Activated CD8-positive, alpha-beta memory T cell treated with anti-CD3 and anti-CD28 coated beads, Interleukin-2, amount 50 U/mL, for 4 hours (primary cell): ENCODE measurements at regions not wholly inside any gene's neighbourhood (a gene's known extent, or its start where the extent isn't known, plus 50 kb on each side); places are given as distances from the start of the nearest gene placed in this dataset.

Source experiments
- DNase-seq: peaks from one replicate; pipeline ENCODE4 v3.0.0-alpha.2; 2020

DNA sequence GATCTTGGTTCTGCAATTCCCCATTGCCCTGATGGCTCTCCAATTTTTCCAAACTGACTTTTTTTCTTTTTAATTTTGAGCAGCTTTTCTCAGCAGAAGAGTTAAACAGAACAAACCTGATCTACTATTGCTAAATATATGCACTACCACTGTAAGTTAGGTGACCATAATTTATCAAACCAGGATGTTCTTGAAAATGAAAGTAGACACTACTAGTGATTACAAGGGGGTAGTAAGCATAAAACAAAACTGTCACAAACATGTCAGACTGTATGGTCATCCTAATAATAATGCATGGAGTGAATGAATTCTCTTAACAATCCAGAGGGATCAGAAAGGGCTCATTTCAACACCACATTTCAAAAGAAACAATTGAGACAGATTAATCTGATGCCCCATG lies 183.0 kb upstream of the FOXN3 start:
- no peak for DNase-seq

DNA sequence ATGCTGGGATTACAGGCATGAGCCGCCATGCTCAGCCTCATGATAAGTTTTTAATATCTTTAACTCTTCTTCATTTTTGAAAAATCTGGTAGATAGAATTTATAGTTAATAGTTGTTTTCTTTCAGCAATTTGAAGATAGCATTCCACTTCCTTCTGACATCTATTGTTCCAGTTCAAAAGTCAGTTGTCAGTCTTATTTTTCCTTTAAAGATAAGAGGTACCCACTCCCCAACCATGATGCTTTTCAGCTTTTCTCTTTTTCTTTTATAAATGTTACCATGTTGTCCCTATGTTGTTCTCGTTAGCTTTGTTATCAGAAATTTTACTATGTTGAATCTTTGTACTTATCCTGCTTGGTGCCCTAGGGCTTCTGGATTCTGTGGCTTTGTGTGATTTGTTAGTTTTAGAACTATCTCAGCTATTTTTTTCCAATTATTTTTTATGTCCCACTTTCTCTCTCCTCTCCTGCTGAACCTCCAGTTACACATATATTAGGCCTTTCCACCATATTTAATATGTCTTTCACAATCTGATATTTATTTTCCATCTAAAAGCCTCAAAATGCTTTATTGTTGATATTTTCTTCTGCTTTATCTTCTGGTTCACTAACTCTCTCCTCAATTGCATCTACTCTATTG lies 181.6 kb upstream of the FOXN3 start:
- DNase-seq: no peak

DNA sequence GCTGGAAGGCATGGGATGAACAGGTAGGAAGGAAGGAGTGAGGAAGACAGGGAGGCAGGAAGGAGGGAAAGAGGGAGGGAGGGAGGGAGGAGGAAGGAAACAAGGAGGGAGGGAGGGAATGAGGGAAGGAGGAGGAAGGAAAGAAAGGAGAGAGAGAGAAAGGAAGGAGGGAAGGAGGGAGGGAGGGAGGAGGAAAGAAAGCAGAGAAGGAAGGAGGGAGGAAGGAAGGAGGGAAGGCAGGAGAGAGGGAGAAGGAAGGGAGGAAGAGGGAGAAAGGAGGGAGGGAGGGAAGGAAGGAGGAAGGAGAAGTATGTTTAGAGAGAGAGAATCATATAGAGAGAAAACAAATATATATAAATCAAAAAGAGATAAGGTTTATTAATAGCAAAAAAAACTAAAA lies 175.9 kb upstream of the FOXN3 start:
- DNase-seq: no peak

DNA sequence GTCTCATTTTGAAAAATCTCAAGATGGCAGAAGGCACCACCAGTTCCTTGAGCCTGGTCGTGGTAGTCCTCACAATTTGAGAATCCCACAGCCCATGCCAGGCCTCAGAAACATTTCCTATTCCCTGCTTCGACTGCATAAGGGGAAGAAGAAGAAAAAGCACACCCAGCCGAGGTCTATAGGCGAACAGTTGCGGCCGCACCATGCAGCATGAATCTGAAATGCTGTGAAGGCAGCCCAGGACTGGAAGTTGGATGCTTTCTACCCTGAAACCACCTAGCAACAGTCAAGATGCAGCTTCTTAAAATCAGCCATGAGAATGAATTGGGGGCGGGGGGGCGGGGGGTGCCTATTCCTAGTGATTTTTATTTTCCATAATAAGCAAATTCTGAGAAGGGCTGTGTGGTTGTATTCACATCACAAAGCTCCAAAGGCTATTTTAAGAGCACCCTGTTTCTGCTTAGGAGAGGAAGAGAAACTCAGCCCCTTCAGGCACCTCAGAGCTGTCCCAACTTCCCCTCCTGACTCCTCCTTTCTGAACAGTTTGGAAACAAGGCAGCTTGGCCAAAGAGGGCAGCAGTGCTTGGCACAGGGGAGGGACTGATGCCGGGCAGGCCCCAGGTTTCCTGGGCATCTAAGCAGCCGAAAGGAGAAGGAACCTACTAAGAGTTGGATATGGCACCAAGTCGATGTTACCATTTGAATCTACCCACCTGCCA lies 172.5 kb upstream of the FOXN3 start:
- DNase-seq: no peak

DNA sequence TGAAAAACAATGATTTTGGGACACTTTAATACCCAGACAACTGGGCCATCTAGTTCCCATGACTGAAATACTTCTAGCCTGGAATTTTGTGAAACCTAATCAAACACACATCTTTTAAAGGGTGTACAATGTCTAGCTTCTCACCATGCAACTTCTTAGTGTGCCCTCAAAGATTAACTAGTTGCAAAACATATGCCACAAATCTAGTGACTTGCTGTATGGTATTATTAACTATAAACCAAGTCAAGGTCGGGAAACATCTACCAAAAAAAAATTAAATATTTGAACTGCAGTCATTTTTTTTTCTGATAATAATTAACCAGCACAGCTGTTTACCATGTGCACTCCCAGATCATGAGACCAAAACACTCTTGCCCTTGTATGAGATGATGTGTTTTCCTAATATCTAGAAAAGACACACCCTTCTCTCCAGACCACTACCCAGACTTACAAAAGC lies 171.8 kb upstream of the FOXN3 start:
- no peak for DNase-seq

DNA sequence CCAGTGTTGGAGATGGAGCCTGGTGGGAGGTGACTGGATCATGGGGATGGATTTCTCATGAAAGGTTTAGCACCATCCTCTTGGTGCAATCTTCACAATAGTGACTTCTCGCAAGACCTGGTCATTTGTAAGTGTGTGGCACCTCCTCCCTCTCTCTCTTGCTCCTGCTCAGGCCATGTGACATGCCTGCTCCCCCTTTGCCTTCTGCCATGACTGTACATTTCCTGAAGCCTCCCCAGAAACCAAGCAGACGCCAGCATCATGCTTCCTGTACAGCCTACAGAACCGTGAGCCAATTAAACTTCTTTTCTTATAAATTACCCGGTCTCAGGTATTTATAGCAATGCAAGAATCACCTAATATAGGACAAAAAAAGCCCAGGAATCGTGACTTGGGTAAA lies 171.0 kb upstream of the FOXN3 start:
- DNase-seq: no peak

DNA sequence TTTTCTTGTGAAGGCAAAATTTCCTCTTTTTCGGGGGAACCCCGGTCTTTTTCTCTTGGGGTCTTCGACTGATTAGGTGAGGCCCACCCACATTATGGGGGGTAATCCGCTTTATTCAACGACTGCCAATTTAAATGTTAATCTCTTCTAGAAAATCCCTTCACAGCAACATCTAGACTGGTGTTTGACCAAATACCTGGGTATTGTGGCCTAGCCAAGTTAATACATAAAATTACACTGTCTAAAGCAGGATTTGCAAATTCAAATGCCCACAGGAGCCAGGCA lies 170.0 kb upstream of the FOXN3 start:
- DNase-seq: no peak

DNA sequence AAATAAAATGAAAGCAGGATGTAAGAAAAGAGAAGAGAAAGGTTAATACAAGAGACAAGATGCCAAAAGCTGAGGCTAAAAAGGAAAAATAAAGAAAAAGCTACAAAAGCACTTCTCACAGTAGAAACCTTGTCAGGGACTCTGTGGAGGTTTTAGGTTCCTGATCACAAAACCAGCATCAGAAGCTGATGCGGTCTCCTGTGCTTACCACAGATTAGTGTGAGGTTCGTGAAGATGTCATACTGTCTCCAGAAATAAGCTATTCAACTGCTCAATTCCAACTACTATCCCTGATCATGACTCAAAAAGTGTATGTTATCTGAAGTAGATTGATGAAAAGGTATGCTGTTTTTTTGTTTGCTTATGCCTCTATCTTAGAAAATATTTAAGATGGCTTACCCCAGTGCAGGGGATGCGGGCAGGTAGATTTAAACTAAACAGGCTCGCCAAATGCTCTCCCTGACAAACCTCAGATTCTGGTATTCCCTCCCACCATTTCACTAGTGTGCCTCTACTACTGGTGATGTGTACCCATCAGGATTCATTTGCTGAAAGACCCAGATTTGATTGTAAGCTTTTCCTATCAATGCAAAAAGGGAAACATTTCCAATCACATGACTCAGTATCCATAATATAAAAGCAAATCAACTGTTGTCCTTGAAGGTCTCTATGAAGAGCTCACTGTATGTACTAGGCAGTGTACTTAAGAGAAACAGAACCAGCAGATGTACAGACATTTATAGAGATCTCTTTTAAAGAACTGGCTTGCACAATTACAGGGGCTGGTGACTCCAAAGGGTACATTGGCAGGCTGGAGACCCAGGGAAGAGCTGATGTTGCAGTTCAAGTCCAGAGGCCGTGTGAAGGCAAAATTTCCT lies 169.5 kb upstream of the FOXN3 start:
- DNase-seq: peak; percentile 17

DNA sequence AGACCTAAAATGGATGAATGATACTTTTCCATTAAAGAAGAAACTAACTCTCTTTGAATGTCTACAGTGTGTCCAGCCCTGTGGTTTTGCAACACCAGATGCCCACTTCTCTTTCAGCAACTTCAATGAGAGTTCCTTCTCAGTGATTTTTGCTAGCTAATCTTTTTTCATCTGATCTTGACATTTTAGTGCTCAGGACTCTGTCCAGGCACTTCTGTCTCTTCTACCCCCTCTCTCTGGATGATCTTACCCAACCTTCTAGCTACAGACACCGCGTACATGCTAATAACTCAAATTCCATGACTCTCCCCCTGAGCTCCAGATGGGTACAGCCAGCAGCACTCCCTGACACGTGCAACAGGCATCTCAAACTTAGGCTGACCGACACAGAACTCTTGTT lies 161.1 kb upstream of the FOXN3 start:
- DNase-seq: no peak

DNA sequence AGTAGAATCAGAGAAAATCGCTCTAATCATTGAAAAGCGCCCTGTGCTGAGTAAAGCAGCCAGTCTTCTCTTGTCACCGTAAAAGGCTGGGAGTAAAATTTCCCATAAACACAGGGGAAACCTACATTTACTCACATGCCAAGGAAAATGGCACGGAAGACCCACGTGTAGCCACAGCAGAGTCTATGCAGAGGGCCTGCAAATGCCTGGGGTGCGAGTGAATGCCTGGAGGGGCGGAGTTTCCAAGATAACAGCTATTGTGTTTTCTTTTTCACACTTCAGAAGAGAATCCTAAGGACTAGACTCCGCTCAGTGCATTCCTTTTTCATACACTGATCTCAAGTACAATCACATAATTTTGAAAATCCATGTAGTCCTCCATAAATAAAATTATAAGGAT lies 159.9 kb upstream of the FOXN3 start:
- DNase-seq: no peak

DNA sequence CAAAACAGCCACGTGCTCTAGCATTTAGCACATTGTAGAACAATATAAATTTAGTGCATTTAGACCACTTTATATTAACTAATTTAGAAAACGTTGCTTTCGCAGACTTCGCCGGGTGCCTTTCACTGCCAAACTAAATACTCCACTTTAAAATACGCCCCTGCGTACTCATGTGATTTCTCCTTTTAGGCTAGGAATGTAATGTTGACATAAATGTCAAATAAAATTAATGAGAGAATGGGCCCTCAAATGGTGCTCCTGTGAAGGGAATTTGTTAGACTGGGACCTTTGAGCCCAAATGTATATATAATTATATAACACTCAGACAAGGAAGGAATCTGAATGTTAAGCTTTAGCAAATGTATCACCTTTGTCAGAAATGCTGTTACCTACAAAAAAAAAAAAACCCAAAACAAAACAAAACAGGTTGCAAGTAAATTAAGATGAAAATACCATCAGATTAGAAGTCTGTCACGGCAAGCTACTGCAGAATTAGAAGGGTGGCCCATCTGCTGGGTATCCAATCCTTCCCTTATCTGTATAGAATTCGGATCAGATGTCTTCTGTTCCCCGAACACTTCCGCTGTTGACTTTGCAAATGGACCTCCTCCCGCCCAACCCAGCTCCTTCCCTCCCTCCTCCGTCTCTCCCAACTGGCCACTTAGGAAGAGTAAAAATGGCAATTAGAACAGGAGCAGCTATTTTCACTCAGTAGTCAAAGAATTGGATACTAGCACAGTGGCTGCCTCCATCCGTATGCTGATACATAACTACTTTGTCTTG lies 159.3 kb upstream of the FOXN3 start:
- DNase-seq: no peak

DNA sequence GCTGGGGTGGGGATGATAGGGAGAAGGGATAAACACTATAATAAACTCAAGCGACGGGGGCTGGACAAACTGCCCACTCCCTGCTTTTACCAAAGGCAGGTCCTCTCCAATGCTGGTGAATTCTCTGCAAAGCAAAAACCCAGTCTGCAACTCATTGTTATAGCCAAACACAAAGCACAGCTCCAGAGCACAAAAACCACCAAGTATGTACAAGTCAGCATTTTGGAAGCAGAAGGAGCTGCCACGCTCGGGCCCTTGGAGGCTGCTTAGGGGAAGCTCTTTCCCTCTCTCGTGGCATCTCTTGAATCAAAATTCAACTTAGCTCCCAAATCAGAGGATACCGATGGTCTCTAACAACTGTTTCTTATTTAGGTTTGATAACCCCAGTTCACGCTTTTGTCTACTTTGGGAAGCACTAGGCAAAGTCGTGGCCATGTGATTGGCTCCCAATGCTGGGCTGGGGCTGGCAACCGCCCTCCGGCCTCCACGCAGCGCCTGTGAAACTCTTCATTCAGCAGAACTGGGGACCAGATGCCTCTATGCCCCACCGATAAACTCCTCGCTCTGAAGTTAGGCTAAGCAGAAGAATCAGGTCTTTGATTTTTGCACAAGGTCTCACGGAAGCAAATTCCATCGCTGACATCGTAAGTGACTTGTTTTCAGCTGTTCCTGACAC lies 158.5 kb upstream of the FOXN3 start:
- DNase-seq: no peak

DNA sequence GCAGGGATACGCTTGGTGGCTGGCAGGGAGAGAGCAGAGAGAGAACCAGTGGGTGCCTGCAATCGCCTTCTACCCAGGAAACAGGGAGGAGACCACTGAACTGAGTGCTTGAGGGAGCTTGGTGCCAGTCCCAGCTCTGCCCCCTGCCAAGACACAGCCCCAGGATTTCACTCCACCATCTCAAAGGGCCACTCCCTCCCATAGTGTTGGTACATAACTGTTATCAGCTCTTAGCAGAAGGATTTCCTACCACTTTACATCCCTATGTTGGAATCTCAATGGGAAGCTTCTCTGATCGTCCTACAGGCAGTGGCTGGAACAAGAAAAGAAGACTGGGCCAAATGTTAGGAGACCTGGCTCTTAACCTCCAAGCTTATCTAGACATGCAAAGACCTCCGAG lies 157.4 kb upstream of the FOXN3 start:
- DNase-seq: no peak

DNA sequence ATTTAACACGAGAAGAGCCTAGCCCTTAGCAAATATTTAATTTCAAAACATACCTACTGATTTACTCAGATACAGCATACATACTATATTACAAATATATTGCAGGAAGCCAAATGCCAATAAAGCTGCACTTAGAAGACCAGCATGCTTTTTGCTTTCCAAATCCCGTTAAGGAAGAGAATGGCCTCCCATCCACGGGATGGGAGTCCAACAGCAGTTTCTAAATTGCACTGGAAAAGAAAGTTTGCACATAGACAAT lies 156.3 kb upstream of the FOXN3 start:
- DNase-seq: no peak

DNA sequence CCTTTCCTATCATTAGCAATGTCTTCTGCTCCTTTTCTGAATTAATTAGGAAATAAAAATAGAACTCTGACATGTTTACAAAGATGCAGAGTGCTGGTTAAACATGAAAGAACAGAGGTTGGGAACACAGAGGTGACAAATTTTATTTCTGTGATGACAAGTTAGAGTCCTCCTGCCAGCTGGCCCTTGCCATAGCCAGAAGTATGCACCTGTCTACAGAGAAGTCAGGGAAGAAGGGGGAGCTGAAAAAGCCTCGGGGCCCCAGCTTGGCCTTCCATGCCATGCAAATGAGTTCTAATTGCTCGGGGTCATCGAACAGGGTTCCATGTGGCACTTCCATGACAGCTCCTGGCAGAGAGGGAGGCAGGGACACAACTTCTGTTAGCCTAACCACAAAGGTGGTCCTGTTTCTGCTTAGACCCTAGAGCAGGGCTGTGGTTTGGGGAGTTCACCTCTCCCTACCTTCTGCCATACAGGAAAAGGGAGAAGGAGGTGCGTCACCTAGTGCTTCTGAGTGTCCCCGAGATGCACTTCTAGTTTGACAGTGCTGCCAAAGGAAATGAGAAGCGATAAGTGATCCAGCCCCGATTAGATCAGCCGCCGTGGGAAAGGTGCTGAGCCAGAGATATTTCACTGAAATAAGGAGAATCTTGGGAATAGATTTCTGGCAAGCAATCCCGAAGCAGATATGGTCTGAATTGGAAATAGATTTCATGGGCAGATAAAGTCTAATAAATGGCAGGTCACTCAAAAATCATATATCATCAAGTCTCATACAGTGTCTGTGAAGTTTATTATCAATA lies 155.8 kb upstream of the FOXN3 start:
- no peak for DNase-seq

DNA sequence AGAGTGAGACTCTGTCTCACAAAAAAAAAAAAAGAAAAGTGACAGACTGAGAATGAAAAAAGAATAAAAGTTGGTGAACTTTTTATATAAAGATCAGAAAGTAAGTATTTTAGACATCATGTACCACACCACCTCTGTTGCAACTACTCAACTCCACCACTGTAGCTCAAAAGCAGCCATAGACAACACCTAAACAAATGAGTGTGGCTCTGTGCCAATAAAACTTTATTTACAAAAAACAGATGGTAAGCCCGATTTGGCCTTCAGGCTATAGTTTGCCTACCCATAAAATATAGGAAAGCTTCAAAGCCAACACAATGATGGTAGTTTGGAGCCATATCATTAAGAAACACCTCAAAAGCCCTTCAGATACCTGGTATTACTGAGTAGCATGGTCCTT lies 154.5 kb upstream of the FOXN3 start:
- DNase-seq: no peak

DNA sequence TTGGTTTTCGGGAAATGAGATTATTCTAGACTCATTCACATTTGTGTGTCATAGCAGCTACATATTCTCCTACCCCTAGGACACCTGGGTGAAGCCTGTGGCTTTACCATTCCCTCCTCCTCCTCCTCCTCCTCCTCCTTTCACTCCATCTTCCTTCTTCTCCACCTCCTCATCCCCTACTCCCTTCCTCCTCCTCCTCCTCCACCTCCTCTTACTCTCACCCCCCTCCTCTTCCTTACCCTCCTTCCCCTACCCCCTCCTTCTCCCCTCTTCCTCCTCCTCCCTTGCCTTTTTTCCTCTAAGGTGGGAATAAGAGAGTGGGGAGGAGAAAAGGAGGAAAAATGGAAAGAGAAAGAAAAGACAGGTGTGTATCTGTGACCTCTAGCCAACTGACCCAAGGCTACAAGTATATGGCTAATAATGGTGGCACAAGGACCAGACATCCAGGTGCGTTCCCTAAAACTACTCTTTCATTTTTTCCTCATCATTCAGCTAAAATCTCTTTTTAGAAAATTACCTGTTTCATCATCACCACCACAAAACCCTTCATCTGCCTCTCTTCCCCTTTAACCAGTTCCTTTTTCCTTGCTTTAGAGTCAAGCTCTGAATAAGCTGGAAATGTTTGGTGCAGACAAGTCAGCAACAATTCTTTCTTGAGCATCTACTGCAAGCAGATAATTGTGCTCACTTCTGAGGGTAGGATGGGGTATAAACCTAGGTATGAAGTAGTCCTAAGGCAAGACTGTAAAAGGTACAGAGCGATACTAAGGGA lies 149.8 kb upstream of the FOXN3 start:
- DNase-seq: no peak

DNA sequence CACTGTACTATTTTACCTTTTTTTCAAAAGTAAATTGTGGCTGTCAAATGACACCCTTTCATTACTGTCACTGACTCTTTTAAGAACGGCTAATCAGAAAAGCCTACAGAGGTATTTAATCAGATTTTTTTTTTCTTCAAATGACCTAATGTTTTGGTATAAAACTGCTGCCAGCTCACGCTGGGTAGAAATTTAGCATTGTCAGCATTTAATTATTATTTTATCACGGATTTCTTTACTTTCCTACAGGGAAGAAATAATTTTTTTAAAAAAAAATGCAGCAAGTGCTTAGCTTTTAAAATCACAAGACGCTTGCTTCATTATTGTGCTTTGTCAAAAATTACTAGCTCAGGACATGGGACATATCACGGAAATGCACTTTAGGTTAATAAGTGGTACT lies 149.1 kb upstream of the FOXN3 start:
- no peak for DNase-seq

DNA sequence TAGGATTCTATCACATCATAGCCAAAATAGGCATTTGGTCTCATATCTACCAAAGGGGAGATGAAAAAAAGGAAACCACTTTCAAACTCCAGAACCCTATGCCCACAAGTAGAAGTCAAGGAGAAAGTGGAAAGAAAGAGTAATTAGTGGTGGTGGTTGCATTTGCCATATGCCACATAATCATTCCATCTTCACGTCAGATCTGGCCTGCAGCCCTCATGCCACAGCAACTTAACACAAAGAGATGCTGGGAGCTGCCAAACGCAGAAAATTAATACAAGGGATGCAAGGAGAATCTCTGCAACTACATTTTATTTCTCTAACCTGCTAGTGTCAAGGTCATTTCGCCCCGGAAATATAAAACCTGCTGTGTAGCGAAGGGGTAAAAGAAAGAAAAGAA lies 148.6 kb upstream of the FOXN3 start:
- DNase-seq: no peak

DNA sequence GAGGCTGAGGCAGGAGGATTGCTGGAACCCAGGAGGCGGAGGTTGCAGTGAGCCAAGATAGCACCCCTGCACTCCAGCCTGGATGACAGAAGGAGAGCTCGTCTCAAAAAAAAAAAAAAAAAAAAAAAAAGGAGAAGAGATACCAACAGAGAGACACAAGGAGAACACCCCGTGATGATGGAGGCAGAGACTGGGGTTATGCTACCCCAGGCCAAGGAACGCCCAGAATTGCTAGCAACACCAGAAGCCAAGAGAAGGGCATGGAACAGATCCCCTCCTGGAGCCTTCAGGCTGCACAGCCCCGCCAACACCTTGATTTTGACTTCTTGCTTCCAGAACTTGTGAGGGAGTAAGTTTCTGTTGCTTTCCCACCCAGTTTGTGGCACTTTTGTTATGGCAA lies 148.0 kb upstream of the FOXN3 start:
- no peak for DNase-seq

DNA sequence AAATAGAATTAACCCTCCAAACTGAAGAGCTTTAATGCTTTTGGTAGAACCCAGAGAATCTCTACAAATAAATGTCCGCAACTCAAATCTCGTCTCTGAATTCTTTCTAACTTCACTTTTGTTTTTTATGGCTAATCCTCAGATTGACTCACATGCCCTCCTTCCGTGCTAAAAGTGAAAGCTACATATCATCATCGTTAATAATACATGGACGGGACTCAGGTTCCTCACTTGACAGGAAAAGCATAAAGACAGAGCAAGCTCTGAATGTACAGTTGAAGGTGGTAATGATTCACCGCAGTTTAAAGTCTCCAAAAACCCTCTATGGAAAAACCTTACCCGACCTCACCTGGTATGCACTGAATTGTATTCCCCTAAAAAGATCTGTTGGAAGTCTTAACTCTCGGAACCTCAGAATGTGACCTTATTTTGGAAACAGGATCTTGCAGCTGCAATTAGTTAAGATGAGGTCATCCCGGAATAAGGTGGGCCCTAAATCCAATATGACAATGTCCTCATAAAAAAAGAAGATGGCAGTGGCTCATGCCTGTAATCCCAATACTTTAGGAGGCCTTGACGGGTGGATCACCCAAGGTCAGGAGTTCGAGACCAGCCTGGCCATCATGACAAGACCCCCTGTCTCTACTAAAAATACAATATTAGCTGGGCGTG lies 147.4 kb upstream of the FOXN3 start:
- DNase-seq: no peak
